Hepatocyte (in vitro differentiated cells): ENCODE measurements at regions not wholly inside any gene's neighbourhood (a gene's known extent, or its start where the extent isn't known, plus 50 kb on each side); places are given as distances from the start of the nearest gene placed in this dataset.
"Not testable (repeated sequence)": the region's sequence is repeated elsewhere in the genome, so short reads cannot be mapped to it uniquely, and the experiment has no call there.

Experiments
- DNase-seq: peaks from one replicate; pipeline ENCODE4 v3.0.0-alpha.2; 2016; ENCODE audit warnings: low spot score
- H2AFZ ChIP-seq: fragments of 200-600 bp; sonication (generic); 2 replicates; pipeline ENCODE4 v1.6.0; 2016; ENCODE audit warnings: antibody characterized with exemption, mild to moderate bottlenecking
- H3K27ac ChIP-seq: fragments of 200-600 bp; sonication (generic); 2 replicates; pipeline ENCODE4 v1.5.1; 2016; ENCODE audit warnings: mild to moderate bottlenecking
- H3K27me3 ChIP-seq: fragments of 200-600 bp; sonication (generic); 2 replicates; pipeline ENCODE4 v1.6.1; 2016
- H3K36me3 ChIP-seq: fragments of 200-600 bp; sonication (generic); replicated peaks from 2 replicates; pipeline ENCODE4 v1.5.1; 2016; ENCODE audit warnings: low read depth; ENCODE audit not compliant: insufficient read depth
- H3K4me1 ChIP-seq: fragments of 200-600 bp; sonication (generic); 2 replicates; pipeline ENCODE4 v1.5.1; 2016; ENCODE audit warnings: mild to moderate bottlenecking, moderate library complexity; ENCODE audit not compliant: insufficient read depth
- H3K4me2 ChIP-seq: fragments of 200-600 bp; sonication (generic); 2 replicates; pipeline ENCODE4 v1.6.0; 2016
- H3K4me3 ChIP-seq: fragments of 200-600 bp; sonication (generic); 2 replicates; pipeline ENCODE4 v1.5.1; 2016; ENCODE audit warnings: mild to moderate bottlenecking
- H3K79me2 ChIP-seq: fragments of 200-600 bp; sonication (generic); 2 replicates; pipeline ENCODE4 v1.6.0; 2017; ENCODE audit warnings: mild to moderate bottlenecking
- H3K9me2 ChIP-seq: fragments of 200-600 bp; sonication (generic); replicated peaks from 2 replicates; pipeline ENCODE4 v1.6.0; 2017; ENCODE audit warnings: mild to moderate bottlenecking; ENCODE audit not compliant: insufficient read depth
- H3K9me3 ChIP-seq: fragments of 200-600 bp; sonication (generic); 2 replicates; pipeline ENCODE4 v1.5.1; 2016; ENCODE audit warnings: low read depth, mild to moderate bottlenecking
- H4K20me1 ChIP-seq: fragments of 200-600 bp; sonication (generic); 2 replicates; pipeline ENCODE4 v1.6.0; 2016; ENCODE audit warnings: mild to moderate bottlenecking; ENCODE audit not compliant: insufficient read depth, poor library complexity, severe bottlenecking
- EZH2 ChIP-seq: fragments of 200-600 bp; sonication (generic); IDR thresholded peaks from 2 replicates; pipeline ENCODE4 v1.6.1; 2016; ENCODE audit warnings: antibody characterized with exemption, mild to moderate bottlenecking, borderline replicate concordance
- EZH2phosphoT487 ChIP-seq: fragments of 200-600 bp; sonication (generic); IDR thresholded peaks from one replicate; pipeline ENCODE4 v1.6.1; 2018; ENCODE audit warnings: antibody characterized with exemption, mild to moderate bottlenecking, low read depth, moderate library complexity; ENCODE audit not compliant: unreplicated experiment, severe bottlenecking
- WGBS: methylation state at CpG from one replicate; pipeline ENCODE4 v1.1.6; 2016; ENCODE audit warnings: low lambda C conversion rate; ENCODE audit errors: missing lambda C conversion rate; 5-methylcytosine and 5-hydroxymethylcytosine counted together
- TF ChIP-seq, protein P1 (sequence below): fragments of 200-600 bp; sonication (generic); IDR thresholded peaks from 2 replicates; pipeline ENCODE4 v1.5.1; 2016; ENCODE audit warnings: antibody characterized with exemption, mild to moderate bottlenecking; ENCODE audit not compliant: poor library complexity

DNA sequence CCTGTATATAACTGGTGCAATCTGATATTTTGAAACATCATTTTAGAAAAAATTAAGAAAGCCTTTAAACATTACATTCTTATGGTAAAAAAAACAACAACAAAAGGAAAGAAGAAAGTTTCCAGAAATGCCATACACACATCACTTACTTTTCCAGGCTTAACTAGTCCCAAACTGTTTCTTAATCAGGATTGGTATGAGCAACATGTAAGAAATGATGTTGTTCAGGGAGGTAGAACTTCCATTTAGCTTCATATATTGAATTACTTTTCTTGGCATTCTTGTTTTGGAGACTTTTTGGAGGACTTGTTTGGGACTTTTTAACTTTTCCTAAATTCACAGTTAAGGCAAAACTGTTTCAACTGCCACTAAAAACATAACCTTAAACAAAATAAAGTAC lies 791.5 kb downstream of the METTL15 start:
- DNase-seq = no peak
- Histone ChIP-seq H3K9me3 (no peaks in the 10 kb centered on the region), H3K4me1 (no peaks in the 10 kb centered on the region), H3K27ac (no peak overlapping the region), H3K9me2 (no peaks in the 10 kb centered on the region), H3K4me2 (no peak overlapping the region), H4K20me1 (no peaks in the 10 kb centered on the region), H3K4me3 (no peak overlapping the region), H3K36me3 (no peaks in the 10 kb centered on the region), H2AFZ (no peak overlapping the region), H3K79me2 (no peaks in the 10 kb centered on the region), H3K27me3 (no peaks in the 10 kb centered on the region)
- TF ChIP-seq EZH2phosphoT487 = no peak
- TF ChIP-seq, protein P1, sequence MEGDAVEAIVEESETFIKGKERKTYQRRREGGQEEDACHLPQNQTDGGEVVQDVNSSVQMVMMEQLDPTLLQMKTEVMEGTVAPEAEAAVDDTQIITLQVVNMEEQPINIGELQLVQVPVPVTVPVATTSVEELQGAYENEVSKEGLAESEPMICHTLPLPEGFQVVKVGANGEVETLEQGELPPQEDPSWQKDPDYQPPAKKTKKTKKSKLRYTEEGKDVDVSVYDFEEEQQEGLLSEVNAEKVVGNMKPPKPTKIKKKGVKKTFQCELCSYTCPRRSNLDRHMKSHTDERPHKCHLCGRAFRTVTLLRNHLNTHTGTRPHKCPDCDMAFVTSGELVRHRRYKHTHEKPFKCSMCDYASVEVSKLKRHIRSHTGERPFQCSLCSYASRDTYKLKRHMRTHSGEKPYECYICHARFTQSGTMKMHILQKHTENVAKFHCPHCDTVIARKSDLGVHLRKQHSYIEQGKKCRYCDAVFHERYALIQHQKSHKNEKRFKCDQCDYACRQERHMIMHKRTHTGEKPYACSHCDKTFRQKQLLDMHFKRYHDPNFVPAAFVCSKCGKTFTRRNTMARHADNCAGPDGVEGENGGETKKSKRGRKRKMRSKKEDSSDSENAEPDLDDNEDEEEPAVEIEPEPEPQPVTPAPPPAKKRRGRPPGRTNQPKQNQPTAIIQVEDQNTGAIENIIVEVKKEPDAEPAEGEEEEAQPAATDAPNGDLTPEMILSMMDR = no peak
- no peak for TF ChIP-seq EZH2

DNA sequence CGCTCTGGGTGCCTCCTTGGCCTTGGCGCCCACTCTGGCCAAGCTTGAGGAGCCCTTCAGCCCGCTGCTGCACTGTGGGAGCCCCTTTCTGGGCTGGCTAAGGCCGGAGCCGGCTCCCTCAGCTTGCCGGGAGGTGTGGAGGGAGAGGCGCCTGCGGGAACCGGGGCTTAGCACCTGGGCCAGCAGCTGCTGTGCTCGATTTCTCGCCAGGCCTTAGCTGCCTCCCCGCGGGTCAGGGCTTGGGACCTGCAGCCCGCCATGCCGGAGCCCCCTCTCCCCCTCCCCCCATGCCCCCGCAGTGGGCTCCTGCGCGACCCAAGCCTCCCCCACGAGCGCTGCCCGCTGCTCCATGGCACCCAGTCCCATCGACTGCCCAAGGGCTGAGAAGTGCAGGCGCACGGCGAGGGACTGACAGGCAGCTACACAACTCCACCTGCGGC lies 782.4 kb downstream of the METTL15 start:
- H3K27me3 ChIP-seq, H3K27ac ChIP-seq, H3K4me1 ChIP-seq, H3K4me3 ChIP-seq, H3K9me3 ChIP-seq, H3K79me2 ChIP-seq, H2AFZ ChIP-seq, H3K36me3 ChIP-seq, H3K9me2 ChIP-seq, DNase-seq, H4K20me1 ChIP-seq, H3K4me2 ChIP-seq: not testable (repeated sequence)
- 97% methylated on average over 16 of the region's 26 CpGs for WGBS

DNA sequence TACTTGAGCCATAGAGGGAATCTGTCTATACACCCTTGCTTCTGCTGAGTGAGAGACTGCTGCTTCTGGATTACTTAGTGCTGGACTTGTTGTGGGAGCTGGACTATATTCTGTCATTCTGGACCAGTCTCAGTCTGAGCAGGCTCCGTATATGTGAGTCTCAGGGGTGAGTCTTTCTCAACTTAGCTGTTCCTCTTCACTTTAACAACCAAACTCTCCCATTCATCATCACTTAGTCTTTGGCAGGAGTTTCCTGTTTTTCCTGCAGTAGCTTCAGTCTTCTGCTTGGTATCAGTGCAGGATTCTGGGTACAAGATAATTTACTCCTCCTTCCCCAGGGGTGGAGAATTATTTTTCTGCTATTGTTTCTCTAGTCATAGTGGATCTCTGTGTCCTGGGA lies 779.5 kb downstream of the METTL15 start:
- 54% methylated on average over 1 of the region's 1 CpG for WGBS
- H3K9me3 ChIP-seq = no peaks in the 10 kb centered on the region
- no peak for DNase-seq
- H3K36me3 ChIP-seq = no peaks in the 10 kb centered on the region
- no peaks in the 10 kb centered on the region for H3K79me2 ChIP-seq
- no peaks in the 10 kb centered on the region for H4K20me1 ChIP-seq
- H3K4me2 ChIP-seq = no peak overlapping the region
- H2AFZ ChIP-seq = no peak overlapping the region
- TF ChIP-seq EZH2phosphoT487 = no peak
- H3K27me3 ChIP-seq = no peaks in the 10 kb centered on the region
- no peaks in the 10 kb centered on the region for H3K4me1 ChIP-seq
- no peak overlapping the region for H3K4me3 ChIP-seq
- no peak overlapping the region for H3K27ac ChIP-seq
- H3K9me2 ChIP-seq = no peaks in the 10 kb centered on the region

DNA sequence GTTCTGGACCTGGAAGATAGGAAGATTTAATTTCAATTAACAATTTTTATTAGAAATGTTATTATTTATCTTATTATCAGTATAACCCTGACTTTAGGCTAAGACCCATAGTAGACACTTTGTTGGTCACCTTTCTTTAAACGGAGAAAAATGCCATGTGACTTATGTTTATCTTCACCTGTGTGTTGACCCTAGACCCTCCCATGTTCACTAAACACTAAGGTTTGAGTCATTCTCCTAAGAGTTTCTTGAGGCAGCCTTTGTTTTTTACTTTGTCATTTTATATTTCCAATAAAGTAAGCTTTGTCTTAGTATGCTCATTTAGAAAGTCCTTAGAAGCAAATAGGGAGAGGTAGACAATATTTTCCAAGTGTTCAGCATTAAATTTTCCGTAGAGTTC lies 771.7 kb downstream of the METTL15 start:
- H3K4me3 ChIP-seq = no peak overlapping the region
- H3K4me1 ChIP-seq = no peaks in the 10 kb centered on the region
- no peak overlapping the region for H3K27ac ChIP-seq
- TF ChIP-seq EZH2 (no peak), EZH2phosphoT487 (no peak)
- TF ChIP-seq, protein P1 = no peak
- no peak overlapping the region for H2AFZ ChIP-seq
- H3K36me3 ChIP-seq = no peaks in the 10 kb centered on the region
- WGBS = 74% methylated on average over 2 of the region's 2 CpGs
- H4K20me1 ChIP-seq = no peaks in the 10 kb centered on the region
- no peaks in the 10 kb centered on the region for H3K27me3 ChIP-seq
- H3K4me2 ChIP-seq = no peak overlapping the region
- H3K79me2 ChIP-seq = no peaks in the 10 kb centered on the region
- no peak for DNase-seq
- no peaks in the 10 kb centered on the region for H3K9me2 ChIP-seq
- H3K9me3 ChIP-seq = no peaks in the 10 kb centered on the region

DNA sequence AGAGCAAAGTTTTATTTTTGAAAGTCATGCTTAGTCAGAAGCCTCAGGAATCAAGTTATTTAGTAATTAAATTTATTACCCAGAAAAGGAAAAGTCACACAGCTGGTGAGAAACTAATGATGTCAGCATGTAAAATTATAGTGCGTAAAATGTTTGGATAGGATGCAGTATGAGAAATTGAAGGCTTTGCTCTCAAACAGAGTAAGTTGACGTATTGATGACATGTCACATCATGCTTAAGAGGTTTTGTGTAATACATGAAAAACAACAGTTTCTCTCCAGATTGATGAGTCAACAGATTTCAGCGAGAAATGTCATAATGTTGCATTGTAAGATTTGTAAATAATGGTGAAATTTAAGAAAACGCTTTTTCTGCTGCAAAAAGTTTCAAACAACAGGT lies 769.8 kb downstream of the METTL15 start:
- H3K4me1 ChIP-seq = no peaks in the 10 kb centered on the region
- H3K9me3 ChIP-seq = no peaks in the 10 kb centered on the region
- 93% methylated on average over 4 of the region's 4 CpGs for WGBS
- TF ChIP-seq, protein P1 = no peak
- TF ChIP-seq EZH2phosphoT487 = no peak
- TF ChIP-seq EZH2 = no peak
- no peak overlapping the region for H2AFZ ChIP-seq
- no peaks in the 10 kb centered on the region for H3K36me3 ChIP-seq
- no peak overlapping the region for H3K4me2 ChIP-seq
- no peaks in the 10 kb centered on the region for H4K20me1 ChIP-seq
- no peak overlapping the region for H3K4me3 ChIP-seq
- no peaks in the 10 kb centered on the region for H3K79me2 ChIP-seq
- no peaks in the 10 kb centered on the region for H3K27me3 ChIP-seq
- no peak overlapping the region for H3K27ac ChIP-seq
- no peak for DNase-seq
- no peaks in the 10 kb centered on the region for H3K9me2 ChIP-seq
